Prostate gland (tissue), 2 donors: ENCODE measurements at regions not wholly inside any gene's neighbourhood (a gene's known extent, or its start where the extent isn't known, plus 50 kb on each side); places are given as distances from the start of the nearest gene placed in this dataset.

Experiments used
- CTCF ChIP-seq, 4 experiments: fragments of 200-600 bp in 2 of 4; fragments of 450-650 bp in 2 of 4; sonication (generic) in 2 of 4; IDR thresholded peaks; 1 replicate in 3 of 4; 2 replicates in 1 of 4; pipeline ENCODE4 v1.5.1; 2016 to 2019; ENCODE audit warnings: antibody characterized with exemption in 4 of 4, mild to moderate bottlenecking in 2 of 4, moderate library complexity in 2 of 4
- POLR2A ChIP-seq: fragments of 450-650 bp; IDR thresholded peaks from one replicate; pipeline ENCODE4 v1.6.1; 2016; ENCODE audit warnings: antibody characterized with exemption, mild to moderate bottlenecking
- POLR2AphosphoS5 ChIP-seq: sonication (generic); formaldehyde crosslinking; IDR thresholded peaks from one replicate; pipeline ENCODE4 v1.6.1; 2017; ENCODE audit warnings: antibody characterized with exemption

GRCh38 chrX:46235778-46236177 lies 309.4 kb downstream of the ZNF674 start:
- no peak for TF ChIP-seq POLR2A
- TF ChIP-seq CTCF (IDR thresholded peaks at IDR 0.05) = no peak
- TF ChIP-seq POLR2AphosphoS5 = no peak
